Kidney (tissue), 13 donors: ENCODE measurements at regions not wholly inside any gene's neighbourhood (a gene's known extent, or its start where the extent isn't known, plus 50 kb on each side); places are given as distances from the start of the nearest gene placed in this dataset.

Experiments used
- DNase-seq, 5 donors: peaks; one replicate each; pipeline ENCODE4 v3.0.0-alpha.2; 2013 to 2020
- FAIRE-seq: peaks from 2 replicates; lab custom pipeline; 2012; peaks lifted over from hg19 to GRCh38; lab: Jason Lieb, UNC
- H3K27ac ChIP-seq, 2 donors: one replicate each; pipeline ENCODE4 v1.7.0; 2013; ENCODE audit warnings: low read depth in 2 of 2, low read length in 2 of 2, inconsistent platforms in 1 of 2
- H3K27me3 ChIP-seq: one replicate; pipeline ENCODE4 v1.7.1; 2013; ENCODE audit warnings: low read length, inconsistent platforms; ENCODE audit not compliant: control insufficient read depth, insufficient read depth
- H3K36me3 ChIP-seq, 3 donors: one replicate each; pipeline versions ENCODE4 v1.7.0 to v1.7.1; 2013; ENCODE audit warnings: low read length in 3 of 3, control low read depth in 1 of 3, inconsistent platforms in 1 of 3; ENCODE audit not compliant: insufficient read depth in 3 of 3, control insufficient read depth in 2 of 3
- H3K4me1 ChIP-seq, 3 donors: one replicate each; pipeline versions ENCODE4 v1.7.0 to v1.7.1; 2013; ENCODE audit warnings: low read length in 3 of 3, inconsistent platforms in 1 of 3, low read depth in 1 of 3; ENCODE audit not compliant: control insufficient read depth in 2 of 3, insufficient read depth in 2 of 3
- H3K4me3 ChIP-seq, 3 donors: one replicate each; pipeline versions ENCODE4 v1.7.0 to v1.8.1; 2013; ENCODE audit warnings: low read length in 3 of 3, control low read depth in 1 of 3, inconsistent platforms in 1 of 3
- H3K9ac ChIP-seq, 3 donors: one replicate each; pipeline versions ENCODE4 v1.7.0 to v1.7.1; 2013; ENCODE audit warnings: low read length in 3 of 3, control low read depth in 1 of 3, inconsistent platforms in 1 of 3
- H3K9me3 ChIP-seq, 3 donors: one replicate each; pipeline versions ENCODE4 v1.7.0 to v1.7.1; 2013; ENCODE audit warnings: low read length in 3 of 3, control low read depth in 1 of 3, inconsistent platforms in 1 of 3; ENCODE audit not compliant: control insufficient read depth in 2 of 3, insufficient read depth in 1 of 3
- intact Hi-C: fragments of 100-400 bp; cut with DNase I; formaldehyde crosslinking; loops from one replicate; pipeline ENCODE4 v1.11.1; 2022
- TF ChIP-seq, protein P1 (sequence below): IDR thresholded peaks from 3 replicates; pipeline ENCODE4 v1.5.1; 2012; ENCODE audit warnings: mild to moderate bottlenecking, moderate library complexity, borderline replicate concordance; ENCODE audit not compliant: insufficient read depth; ENCODE audit errors: extremely low read depth
- donor health status: control.
- donor health status: control.
- donor health status: control.
- donor health status: control.
- donor health status: control.
- donor health status: DM: yes; HTN: yes; CAD: no.
- donor health status: Normal renal cell carcinoma (clear cell type).

DNA sequence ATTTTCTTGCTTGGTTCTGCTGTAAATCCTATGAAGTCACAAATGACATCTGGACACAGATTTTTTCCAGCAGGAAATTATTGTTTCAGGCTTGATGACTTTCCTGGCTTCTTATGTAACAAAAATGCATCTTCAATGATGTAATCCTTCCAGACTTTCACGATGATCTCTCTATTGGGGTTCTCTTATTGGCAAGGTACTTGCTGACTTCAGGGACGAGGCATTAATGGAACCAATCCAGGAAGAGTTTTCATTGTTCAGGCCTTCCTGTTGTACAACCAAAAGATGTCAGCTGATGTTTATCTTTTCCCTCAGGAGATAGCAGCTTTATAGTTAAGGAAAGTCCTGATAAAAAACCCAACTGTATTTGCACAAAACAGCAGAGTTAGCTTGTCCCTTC is 118.5 kb upstream of the MMS22L start:
- no peak overlapping the region for H3K4me3 ChIP-seq

GRCh38 chr6:97405818-97406409 is 122.9 kb upstream of the MMS22L start:
- intact Hi-C loops, result no loop called here
- Histone ChIP-seq H3K27me3 (no peaks in the 10 kb centered on the region), H3K4me3 (no peak overlapping the region), H3K9me3 (no peaks in the 10 kb centered on the region), H3K4me1 (no peaks in the 10 kb centered on the region), H3K9ac (no peak overlapping the region), H3K36me3 (no peaks in the 10 kb centered on the region), H3K27ac (no peak overlapping the region)
- DNase-seq (no peak), FAIRE-seq (no peak)
- TF ChIP-seq, protein P1, sequence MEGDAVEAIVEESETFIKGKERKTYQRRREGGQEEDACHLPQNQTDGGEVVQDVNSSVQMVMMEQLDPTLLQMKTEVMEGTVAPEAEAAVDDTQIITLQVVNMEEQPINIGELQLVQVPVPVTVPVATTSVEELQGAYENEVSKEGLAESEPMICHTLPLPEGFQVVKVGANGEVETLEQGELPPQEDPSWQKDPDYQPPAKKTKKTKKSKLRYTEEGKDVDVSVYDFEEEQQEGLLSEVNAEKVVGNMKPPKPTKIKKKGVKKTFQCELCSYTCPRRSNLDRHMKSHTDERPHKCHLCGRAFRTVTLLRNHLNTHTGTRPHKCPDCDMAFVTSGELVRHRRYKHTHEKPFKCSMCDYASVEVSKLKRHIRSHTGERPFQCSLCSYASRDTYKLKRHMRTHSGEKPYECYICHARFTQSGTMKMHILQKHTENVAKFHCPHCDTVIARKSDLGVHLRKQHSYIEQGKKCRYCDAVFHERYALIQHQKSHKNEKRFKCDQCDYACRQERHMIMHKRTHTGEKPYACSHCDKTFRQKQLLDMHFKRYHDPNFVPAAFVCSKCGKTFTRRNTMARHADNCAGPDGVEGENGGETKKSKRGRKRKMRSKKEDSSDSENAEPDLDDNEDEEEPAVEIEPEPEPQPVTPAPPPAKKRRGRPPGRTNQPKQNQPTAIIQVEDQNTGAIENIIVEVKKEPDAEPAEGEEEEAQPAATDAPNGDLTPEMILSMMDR, result no peak

More for the DNA sequence above, 118.5 kb upstream of the MMS22L start:
- no peaks in the 10 kb centered on the region for H3K36me3 ChIP-seq
- H3K27ac ChIP-seq, result no peak overlapping the region
- H3K9ac ChIP-seq, result no peak overlapping the region
- FAIRE-seq (no peak), DNase-seq (no peak)
- no peaks in the 10 kb centered on the region for H3K27me3 ChIP-seq
- intact Hi-C loops, result no loop called here
- TF ChIP-seq, protein P1, result no peak
- no peaks in the 10 kb centered on the region for H3K4me1 ChIP-seq
- H3K9me3 ChIP-seq, result no peaks in the 10 kb centered on the region

DNA sequence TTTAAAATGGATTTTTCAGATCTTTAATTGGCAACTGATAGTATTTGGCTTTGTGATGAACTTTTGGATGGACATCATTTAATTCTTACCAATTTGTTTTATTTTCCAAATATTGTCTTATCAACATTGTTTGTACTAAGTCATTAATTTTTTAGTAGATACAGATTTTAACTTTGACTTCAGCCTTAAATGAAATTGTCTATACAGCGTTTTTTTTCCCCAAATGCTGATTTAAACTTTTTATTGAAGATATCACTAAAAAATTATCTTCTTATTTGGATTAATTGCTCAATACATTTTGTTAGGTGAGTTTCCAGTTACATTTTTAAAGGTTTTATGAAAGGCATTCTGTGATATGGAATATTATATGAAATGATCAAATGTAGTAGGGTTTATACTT is 123.6 kb upstream of the MMS22L start:
- FAIRE-seq, result no peak
- Histone ChIP-seq H3K9me3 (no peaks in the 10 kb centered on the region), H3K4me3 (no peak overlapping the region), H3K4me1 (no peaks in the 10 kb centered on the region), H3K27me3 (no peaks in the 10 kb centered on the region), H3K27ac (no peak overlapping the region), H3K9ac (no peak overlapping the region), H3K36me3 (no peaks in the 10 kb centered on the region)
- no peak for DNase-seq
- intact Hi-C loops, result no loop called here
- TF ChIP-seq, protein P1, result no peak

- FAIRE-seq, result no peak
- no peaks in the 10 kb centered on the region for H3K9me3 ChIP-seq
Measured at GRCh38 chr6:97411610-97412009, 128.6 kb upstream of the MMS22L start.

More at GRCh38 chr6:97411610-97412009, 128.6 kb upstream of the MMS22L start:
- TF ChIP-seq, protein P1, result no peak
- no peak overlapping the region for H3K4me3 ChIP-seq
- H3K36me3 ChIP-seq, result no peaks in the 10 kb centered on the region
- intact Hi-C loops, result no loop called here
- no peaks in the 10 kb centered on the region for H3K27me3 ChIP-seq
- DNase-seq, result no peak
- H3K4me1 ChIP-seq, result no peaks in the 10 kb centered on the region
- H3K27ac ChIP-seq, result no peak overlapping the region
- H3K9ac ChIP-seq, result no peak overlapping the region
